HepG2 (cell line): ENCODE measurements at regions not wholly inside any gene's neighbourhood (a gene's known extent, or its start where the extent isn't known, plus 50 kb on each side); places are given as distances from the start of the nearest gene placed in this dataset.

ENCODE experiments used
- ATAC-seq: fragments of 200-7000 bp; cut with Tn5 transposase; 3 replicates; pipeline ENCODE4 v1.9.1; 2020; ENCODE audit warnings: mild to moderate bottlenecking, moderate library complexity
- BruUV-seq: library from RNA; stranded (reverse); fragments of 400-500 nt; replicated peaks from 2 replicates; lab custom pipeline; 2021; lab: Mats Ljungman, UMichigan
- CTCF ChIA-PET: fragments of 300-600 bp; formaldehyde crosslinking; extraction: SDS; loops from one replicate; lab custom pipeline; 2021; ENCODE audit warnings: low total read pairs, inconsistent platforms, low intra/inter-chr PET ratio; lab: Yijun Ruan, JAX
- POLR2A ChIA-PET: fragments of 350-600 bp; sonication (Branson Sonifier 250); formaldehyde crosslinking; loops from one replicate; lab custom pipeline; 2020; ENCODE audit warnings: antibody characterized with exemption, inconsistent platforms; lab: Yijun Ruan, JAX
- DNase-seq: peaks from one replicate; pipeline ENCODE4 v3.0.0-alpha.2; 2015; ENCODE audit warnings: low spot score
- FAIRE-seq: peaks from 3 replicates; lab custom pipeline; 2011; peaks lifted over from hg19 to GRCh38; lab: Jason Lieb, UNC
- H2AFZ ChIP-seq: one replicate; pipeline ENCODE4 v1.6.1; 2011; ENCODE audit warnings: low read length, inconsistent platforms
- H3K27ac ChIP-seq: fragments of 300-600 bp; 3 replicates; pipeline ENCODE4 v1.8.0; 2011; ENCODE audit warnings: mixed run types, mild to moderate bottlenecking, mixed read lengths, low read length, inconsistent platforms; ENCODE audit not compliant: insufficient read depth; ENCODE audit errors: extremely low read length
- H3K27me3 ChIP-seq, 2 experiments: fragments of 200-600 bp in 1 of 2; 2 replicates in 1 of 2; 3 replicates in 1 of 2; pipeline versions ENCODE4 v1.6.0 to v1.8.0; 2011; ENCODE audit warnings: low read length in 2 of 2, mild to moderate bottlenecking in 2 of 2, moderate library complexity in 2 of 2, inconsistent platforms in 1 of 2; ENCODE audit not compliant: insufficient read depth in 2 of 2, control insufficient read depth in 1 of 2
- H3K36me3 ChIP-seq, 2 experiments: fragments of 200-600 bp in 1 of 2; replicated peaks in 1 of 2; 2 replicates in 1 of 2; 3 replicates in 1 of 2; pipeline versions ENCODE4 v1.5.1 to v1.8.0; 2011; ENCODE audit warnings: low read length in 2 of 2, inconsistent platforms in 1 of 2; ENCODE audit not compliant: insufficient read depth in 2 of 2, control insufficient read depth in 1 of 2
- H3K4me1 ChIP-seq: 2 replicates; pipeline ENCODE4 v1.5.1; 2012; ENCODE audit warnings: low read length, inconsistent platforms; ENCODE audit not compliant: insufficient read depth
- H3K4me2 ChIP-seq: 2 replicates; pipeline ENCODE4 v1.6.0; 2011; ENCODE audit warnings: low read depth, low read length, inconsistent platforms
- H3K4me3 ChIP-seq, 3 experiments: fragments of 200-600 bp in 1 of 3; sonication (generic), shearing (Covaris generic) in 1 of 3; replicated peaks in 1 of 3; 2 replicates each; pipeline ENCODE4 v1.5.1; 2011 to 2016; ENCODE audit warnings: low read length in 3 of 3, inconsistent platforms in 2 of 3, low read depth in 2 of 3, mild to moderate bottlenecking in 2 of 3, control low read depth in 1 of 3, mixed read lengths in 1 of 3; ENCODE audit not compliant: insufficient read depth in 1 of 3
- H3K79me2 ChIP-seq: one replicate; pipeline ENCODE4 v1.6.1; 2011; ENCODE audit warnings: low read length, inconsistent platforms; ENCODE audit not compliant: insufficient read depth
- H3K9ac ChIP-seq: 2 replicates; pipeline ENCODE4 v1.6.0; 2011; ENCODE audit warnings: mild to moderate bottlenecking, low read depth, low read length, inconsistent platforms; ENCODE audit not compliant: insufficient read depth
- H3K9me3 ChIP-seq: 2 replicates; pipeline ENCODE4 v1.5.1; 2012; ENCODE audit warnings: mild to moderate bottlenecking, low read length
- H4K20me1 ChIP-seq: 2 replicates; pipeline ENCODE4 v1.6.0; 2011; ENCODE audit warnings: inconsistent platforms, mild to moderate bottlenecking, low read length, moderate library complexity; ENCODE audit not compliant: insufficient read depth
- GABPB1 ChIP-seq: IDR thresholded peaks from 2 replicates; pipeline ENCODE4 v1.6.1; 2016; ENCODE audit warnings: mild to moderate bottlenecking, missing genetic modification reagents, moderate library complexity, missing compliant biosample characterization
- KLF15 ChIP-seq: sonication (generic); formaldehyde crosslinking; IDR thresholded peaks from 2 replicates; pipeline ENCODE4 v1.8.1; 2023; ENCODE audit warnings: borderline replicate concordance, mild to moderate bottlenecking, inconsistent platforms, missing genetic modification reagents, mixed read lengths
- SALL1 ChIP-seq: sonication (generic); formaldehyde crosslinking; IDR thresholded peaks from 2 replicates; pipeline ENCODE4 v1.8.0; 2022; ENCODE audit warnings: mild to moderate bottlenecking, missing genetic modification reagents
- SIX1 ChIP-seq: sonication (generic); formaldehyde crosslinking; IDR thresholded peaks from 2 replicates; pipeline ENCODE4 v1.4.0; 2020; ENCODE audit warnings: missing genetic modification reagents, borderline replicate concordance
- SMAD9 ChIP-seq: sonication (generic); formaldehyde crosslinking; IDR thresholded peaks from 2 replicates; pipeline ENCODE4 v1.5.1; 2020; ENCODE audit warnings: mild to moderate bottlenecking, missing genetic modification reagents
- SRSF4 ChIP-seq: fragments of 200-400 bp; formaldehyde crosslinking; IDR thresholded peaks from one replicate; pipeline ENCODE4 v1.6.1; 2018; ENCODE audit warnings: mild to moderate bottlenecking, low read depth, low read length, moderate library complexity; ENCODE audit not compliant: poor library complexity, severe bottlenecking
- THYN1 ChIP-seq: sonication (generic); formaldehyde crosslinking; IDR thresholded peaks from 2 replicates; pipeline ENCODE4 v1.8.1; 2023; ENCODE audit warnings: low read depth, mild to moderate bottlenecking, moderate library complexity, missing genetic modification reagents, borderline replicate concordance
- ZFP90 ChIP-seq: sonication (generic); formaldehyde crosslinking; IDR thresholded peaks from 2 replicates; pipeline ENCODE4 v1.8.0; 2022; ENCODE audit warnings: missing genetic modification reagents, mild to moderate bottlenecking, inconsistent platforms, borderline replicate concordance
- ZNF121 ChIP-seq: sonication (generic); formaldehyde crosslinking; IDR thresholded peaks from 2 replicates; pipeline ENCODE4 v1.5.0; 2020; ENCODE audit warnings: mild to moderate bottlenecking, missing genetic modification reagents
- ZNF160 ChIP-seq: sonication (generic); formaldehyde crosslinking; IDR thresholded peaks from 2 replicates; pipeline ENCODE4 v1.8.0; 2022; ENCODE audit warnings: mild to moderate bottlenecking, inconsistent platforms, missing genetic modification reagents
- ZNF234 ChIP-seq: sonication (generic); formaldehyde crosslinking; conservative IDR thresholded peaks from 2 replicates; pipeline ENCODE4 v1.5.1; 2020; ENCODE audit warnings: mild to moderate bottlenecking, missing genetic modification reagents
- ZNF367 ChIP-seq: sonication (generic); formaldehyde crosslinking; IDR thresholded peaks from 2 replicates; pipeline ENCODE4 v1.4.0; 2020; ENCODE audit warnings: missing genetic modification reagents, borderline replicate concordance
- ZNF781 ChIP-seq: sonication (generic); formaldehyde crosslinking; IDR thresholded peaks from 2 replicates; pipeline ENCODE4 v1.5.1; 2020; ENCODE audit warnings: borderline replicate concordance, mild to moderate bottlenecking, missing genetic modification reagents; ENCODE audit errors: not compliant biosample characterization
- WGBS: methylation state at CpG from one replicate; pipeline ENCODE4 v1.1.6; 2017; ENCODE audit warnings: low lambda C conversion rate; 5-methylcytosine and 5-hydroxymethylcytosine counted together
- in situ Hi-C: cut with HindIII; loops from 2 replicates; pipeline ENCODE4 v1.10.0; 2017; ENCODE audit warnings: low pct_unique_long_range_greater_than_20kb; ENCODE audit not compliant: extremely low pct_ligation_motif_present
- intact Hi-C: fragments of 100-400 bp; cut with micrococcal nuclease; formaldehyde crosslinking; loops from one replicate; pipeline ENCODE4 v1.10.0; 2022; ENCODE audit not compliant: unreplicated experiment
- TF ChIP-seq, protein P1 (sequence below): sonication (generic); formaldehyde crosslinking; IDR thresholded peaks from 2 replicates; pipeline ENCODE4 v1.9.0; 2021; ENCODE audit warnings: missing genetic modification reagents, borderline replicate concordance
- TF ChIP-seq, protein P2 (sequence below): sonication (generic); formaldehyde crosslinking; IDR thresholded peaks from 2 replicates; pipeline ENCODE4 v1.4.0; 2020; ENCODE audit warnings: mild to moderate bottlenecking, missing genetic modification reagents, borderline replicate concordance

DNA sequence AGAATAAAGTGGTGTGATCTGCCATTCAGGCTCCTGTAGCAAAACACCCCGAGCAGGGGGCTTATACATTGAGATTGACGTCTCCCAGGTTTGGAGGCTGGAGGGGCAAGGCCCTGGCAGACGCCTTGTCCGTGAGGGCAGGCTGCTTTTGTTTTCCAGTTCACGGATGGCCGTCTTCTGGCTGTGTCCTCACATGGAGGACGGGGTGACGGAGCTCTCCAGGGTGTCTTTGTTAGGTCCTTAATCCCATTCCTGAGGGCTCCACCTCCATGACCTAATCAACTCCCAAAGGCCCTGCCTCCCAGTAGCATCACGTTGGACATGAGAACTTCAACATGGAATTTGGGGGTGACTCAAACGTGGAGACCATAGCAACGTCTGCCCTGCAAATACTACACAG lies 147.7 kb downstream of the KIF26A start:
- ChIA-PET POLR2A (no interaction called here), CTCF (no interaction called here)
- H3K36me3 ChIP-seq: no peaks in the 10 kb centered on the region
- DNase-seq: no peak
- H3K9ac ChIP-seq: no peak overlapping the region
- TF ChIP-seq ZNF121 (CRISPR knock-in tag): no peak
- TF ChIP-seq ZNF160: no peak
- TF ChIP-seq SALL1: no peak
- ATAC-seq: no peak
- 0% methylated on average over 4 of the region's 11 CpGs for WGBS
- no peak overlapping the region for H2AFZ ChIP-seq
- no peak overlapping the region for H3K27ac ChIP-seq
- intact Hi-C loops: no loop called here
- no peaks in the 10 kb centered on the region for H3K4me1 ChIP-seq
- no peak for FAIRE-seq
- no peak overlapping the region for H3K4me3 ChIP-seq
- in situ Hi-C loops: no loop called here
- no TSS peak for BruUV-seq
- no peaks in the 10 kb centered on the region for H3K9me3 ChIP-seq
- H3K79me2 ChIP-seq: no peaks in the 10 kb centered on the region
- peaks cover 0 to 5% of the 10 kb centered on the region in 2 experiments; a peak in 1 of 5 replicates for H3K27me3 ChIP-seq
- no peaks in the 10 kb centered on the region for H4K20me1 ChIP-seq
- no peak overlapping the region for H3K4me2 ChIP-seq

DNA sequence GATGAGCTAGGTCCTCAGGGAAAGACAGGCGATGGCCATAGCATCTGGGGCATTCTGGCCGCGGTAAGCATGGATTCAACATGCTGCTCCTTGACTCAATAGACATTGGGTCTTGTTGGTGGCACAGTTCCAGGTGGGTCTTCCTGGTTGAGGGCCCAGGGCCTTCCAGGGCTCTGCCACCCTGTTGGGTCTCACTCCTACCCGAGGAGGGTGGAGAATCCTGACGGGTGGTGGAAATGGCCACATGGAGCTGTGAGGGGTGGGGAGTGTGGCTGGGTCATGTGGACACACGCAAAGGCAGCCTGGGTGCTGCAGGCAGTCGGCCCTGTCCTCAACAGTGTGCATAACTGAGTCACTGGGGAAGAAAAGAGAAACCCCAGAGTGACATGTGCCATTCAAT lies 148.1 kb downstream of the KIF26A start:
- Histone ChIP-seq H3K27ac (no peak overlapping the region), H3K9me3 (no peaks in the 10 kb centered on the region)
- FAIRE-seq: no peak

More for the DNA sequence above, 148.1 kb downstream of the KIF26A start:
- H4K20me1 ChIP-seq: no peaks in the 10 kb centered on the region
- H3K4me2 ChIP-seq: no peak overlapping the region
- H3K27me3 ChIP-seq: 0 out of 5 replicates have a peak, but pooled peaks cover 0 to 3% of the 10 kb centered on the region in 2 experiments
- in situ Hi-C loops (no loop called here), intact Hi-C loops (no loop called here)
- no peak overlapping the region for H3K9ac ChIP-seq
- BruUV-seq: no TSS peak
- no peaks in the 10 kb centered on the region for H3K36me3 ChIP-seq
- TF ChIP-seq ZNF781 (CRISPR knock-in tag) (no peak), GABPB1 (CRISPR knock-in tag) (no peak), ZNF234 (no peak), SMAD9 (no peak), SRSF4 (no peak), SIX1 (no peak), ZNF367 (no peak), THYN1 (CRISPR knock-in tag) (no peak), KLF15 (CRISPR knock-in tag) (no peak), ZFP90 (CRISPR knock-in tag) (no peak)
- TF ChIP-seq, protein P1, sequence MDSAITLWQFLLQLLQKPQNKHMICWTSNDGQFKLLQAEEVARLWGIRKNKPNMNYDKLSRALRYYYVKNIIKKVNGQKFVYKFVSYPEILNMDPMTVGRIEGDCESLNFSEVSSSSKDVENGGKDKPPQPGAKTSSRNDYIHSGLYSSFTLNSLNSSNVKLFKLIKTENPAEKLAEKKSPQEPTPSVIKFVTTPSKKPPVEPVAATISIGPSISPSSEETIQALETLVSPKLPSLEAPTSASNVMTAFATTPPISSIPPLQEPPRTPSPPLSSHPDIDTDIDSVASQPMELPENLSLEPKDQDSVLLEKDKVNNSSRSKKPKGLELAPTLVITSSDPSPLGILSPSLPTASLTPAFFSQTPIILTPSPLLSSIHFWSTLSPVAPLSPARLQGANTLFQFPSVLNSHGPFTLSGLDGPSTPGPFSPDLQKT: no peak
- TF ChIP-seq, protein P2, sequence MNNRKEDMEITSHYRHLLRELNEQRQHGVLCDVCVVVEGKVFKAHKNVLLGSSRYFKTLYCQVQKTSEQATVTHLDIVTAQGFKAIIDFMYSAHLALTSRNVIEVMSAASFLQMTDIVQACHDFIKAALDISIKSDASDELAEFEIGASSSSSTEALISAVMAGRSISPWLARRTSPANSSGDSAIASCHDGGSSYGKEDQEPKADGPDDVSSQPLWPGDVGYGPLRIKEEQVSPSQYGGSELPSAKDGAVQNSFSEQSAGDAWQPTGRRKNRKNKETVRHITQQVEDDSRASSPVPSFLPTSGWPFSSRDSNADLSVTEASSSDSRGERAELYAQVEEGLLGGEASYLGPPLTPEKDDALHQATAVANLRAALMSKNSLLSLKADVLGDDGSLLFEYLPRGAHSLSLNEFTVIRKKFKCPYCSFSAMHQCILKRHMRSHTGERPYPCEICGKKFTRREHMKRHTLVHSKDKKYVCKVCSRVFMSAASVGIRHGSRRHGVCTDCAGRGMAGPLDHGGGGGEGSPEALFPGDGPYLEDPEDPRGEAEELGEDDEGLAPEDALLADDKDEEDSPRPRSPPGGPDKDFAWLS: no peak
- DNase-seq (no peak), ATAC-seq (no peak)
- H3K4me3 ChIP-seq: no peak overlapping the region
- H2AFZ ChIP-seq: no peak overlapping the region
- CTCF ChIA-PET: no interaction called here
- POLR2A ChIA-PET: no interaction called here
- H3K79me2 ChIP-seq: no peaks in the 10 kb centered on the region
- no peaks in the 10 kb centered on the region for H3K4me1 ChIP-seq
- 29% methylated on average over 6 of the region's 7 CpGs for WGBS
